ENCODE measurements at regions not wholly inside any gene's neighbourhood (a gene's known extent, or its start where the extent isn't known, plus 50 kb on each side); places are given as distances from the start of the nearest gene placed in this dataset.

- Histone ChIP-seq H3K27ac (no peak overlapping the region), H3K27me3 (replicated peaks; ENCODE audit: insufficient read depth) (no peaks in the 10 kb centered on the region), H3K4me1 (ENCODE audit: control insufficient read depth in 1 of 2, low read depth in 2 of 2) (no peaks in the 10 kb centered on the region), H3K4me3 (no peak overlapping the region), H3K9me3 (peaks cover 3% of the 10 kb centered on the region), H3K36me3 (no peaks in the 10 kb centered on the region)
- no peak for TF ChIP-seq CTCF (IDR thresholded peaks at IDR 0.05)
- DNase-seq (ENCODE audit: low spot score) (no peak), ATAC-seq (ENCODE audit: insufficient number of reproducible peaks, low FRiP score, low read depth) (no peak)
These were observed 1085.8 kb upstream of the AUTS2 start for GRCh38 chr7:68512466-68512865.

GRCh38 chr7:68518060-68518459 lies 1080.2 kb upstream of the AUTS2 start:
- Histone ChIP-seq H3K27ac (no peak overlapping the region), H3K4me3 (no peak overlapping the region), H3K27me3 (replicated peaks; ENCODE audit: insufficient read depth) (no peaks in the 10 kb centered on the region), H3K36me3 (no peaks in the 10 kb centered on the region), H3K9me3 (no peaks in the 10 kb centered on the region), H3K4me1 (ENCODE audit: control insufficient read depth in 1 of 2, low read depth in 2 of 2) (no peaks in the 10 kb centered on the region)
- DNase-seq (ENCODE audit: low spot score) (no peak), ATAC-seq (ENCODE audit: insufficient number of reproducible peaks, low FRiP score, low read depth) (no peak)
- TF ChIP-seq CTCF (IDR thresholded peaks at IDR 0.05), result no peak

- Histone ChIP-seq H3K4me3 (no peak overlapping the region), H3K4me1 (ENCODE audit: control insufficient read depth in 1 of 2, low read depth in 2 of 2) (no peaks in the 10 kb centered on the region), H3K36me3 (no peaks in the 10 kb centered on the region), H3K27me3 (replicated peaks; ENCODE audit: insufficient read depth) (no peaks in the 10 kb centered on the region), H3K9me3 (no peaks in the 10 kb centered on the region), H3K27ac (no peak overlapping the region)
- ATAC-seq (ENCODE audit: insufficient number of reproducible peaks, low FRiP score, low read depth), result no peak
- no peak for DNase-seq (ENCODE audit: low spot score)
- TF ChIP-seq CTCF (IDR thresholded peaks at IDR 0.05), result no peak
These were observed 1074.1 kb upstream of the AUTS2 start for GRCh38 chr7:68524126-68524525.

GRCh38 chr7:68529221-68529620 lies 1069.1 kb upstream of the AUTS2 start:
- no peak for DNase-seq (ENCODE audit: low spot score)
- no peak for ATAC-seq (ENCODE audit: insufficient number of reproducible peaks, low FRiP score, low read depth)

GRCh38 chr7:68535266-68535665 lies 1063.0 kb upstream of the AUTS2 start:
- TF ChIP-seq CTCF (IDR thresholded peaks at IDR 0.05), result no peak

More at GRCh38 chr7:68529221-68529620, 1069.1 kb upstream of the AUTS2 start:
- H3K9me3 ChIP-seq, result no peaks in the 10 kb centered on the region
- no peak overlapping the region for H3K4me3 ChIP-seq
- H3K27me3 ChIP-seq (replicated peaks; ENCODE audit: insufficient read depth), result no peaks in the 10 kb centered on the region
- H3K4me1 ChIP-seq (ENCODE audit: control insufficient read depth in 1 of 2, low read depth in 2 of 2), result no peaks in the 10 kb centered on the region
- no peak overlapping the region for H3K27ac ChIP-seq
- no peak for TF ChIP-seq CTCF (IDR thresholded peaks at IDR 0.05)
- no peaks in the 10 kb centered on the region for H3K36me3 ChIP-seq

More at GRCh38 chr7:68535266-68535665, 1063.0 kb upstream of the AUTS2 start:
- Histone ChIP-seq H3K4me3 (no peak overlapping the region), H3K27me3 (replicated peaks; ENCODE audit: insufficient read depth) (no peaks in the 10 kb centered on the region), H3K4me1 (ENCODE audit: control insufficient read depth in 1 of 2, low read depth in 2 of 2) (no peaks in the 10 kb centered on the region), H3K36me3 (no peaks in the 10 kb centered on the region), H3K27ac (no peak overlapping the region), H3K9me3 (no peaks in the 10 kb centered on the region)
- ATAC-seq (ENCODE audit: insufficient number of reproducible peaks, low FRiP score, low read depth) (no peak), DNase-seq (ENCODE audit: low spot score) (no peak)
